ENCODE measurements at regions not wholly inside any gene's neighbourhood (a gene's known extent, or its start where the extent isn't known, plus 50 kb on each side); places are given as distances from the start of the nearest gene placed in this dataset.

- no peaks in the 10 kb centered on the region for H3K79me2 ChIP-seq (ENCODE audit: insufficient read depth)
- TF ChIP-seq SIN3A (IDR thresholded peaks at IDR 0.05; ENCODE audit: borderline replicate concordance, low read depth, low read length) (no peak), RAD21 (IDR thresholded peaks at IDR 0.05; ENCODE audit: low read length) (no peak), TEAD4 (IDR thresholded peaks at IDR 0.05; ENCODE audit: borderline replicate concordance, insufficient read depth) (no peak), EZH2phosphoT487 (IDR thresholded peaks at IDR 0.05; ENCODE audit: borderline replicate concordance, low read depth) (no peak), EP300 (IDR thresholded peaks at IDR 0.05; ENCODE audit: borderline replicate concordance in 1 of 2, low read depth in 1 of 2, low read length in 1 of 2) (no peak), RFX5 (IDR thresholded peaks at IDR 0.05; ENCODE audit: low read length) (no peak), FOXJ3 (CRISPR knock-in tag; IDR thresholded peaks at IDR 0.05) (no peak), POLR2AphosphoS5 (IDR thresholded peaks at IDR 0.05; ENCODE audit: low read depth, low read length) (no peak)
- H3K27me3 ChIP-seq (ENCODE audit: insufficient read depth): no peaks in the 10 kb centered on the region; the same call in 1 of the 2 replicates
- POLR2A ChIA-PET: no interaction called here
- H4K20me1 ChIP-seq (ENCODE audit: insufficient read depth): no peaks in the 10 kb centered on the region
- H3F3A ChIP-seq (replicated peaks; ENCODE audit: insufficient read depth): no peaks in the 10 kb centered on the region
- no peak overlapping the region for H3K9ac ChIP-seq
- no peak overlapping the region for H3K4me3 ChIP-seq (ENCODE audit: low read depth in 2 of 2, low read length in 1 of 2)
- H3K4me2 ChIP-seq: no peak overlapping the region
- H3K4me1 ChIP-seq (ENCODE audit: control insufficient read depth in 1 of 2, insufficient read depth in 2 of 2, low read depth in 1 of 2, low read length in 1 of 2): peaks cover 0 to 29% of the 10 kb centered on the region in 2 experiments; a peak in 2 of 4 replicates
- H3K36me3 ChIP-seq (replicated peaks in 1 of 2; ENCODE audit: control insufficient read depth in 1 of 2, insufficient read depth in 2 of 2, low read length in 1 of 2): no peaks in the 10 kb centered on the region
- no peak overlapping the region for H3K27ac ChIP-seq (ENCODE audit: low read depth in 2 of 2, low read length in 1 of 2)
- 9% methylated on average over 1 of the region's 1 CpG for WGBS (ENCODE audit: low lambda C conversion rate)
- H3K9me2 ChIP-seq: no peaks in the 10 kb centered on the region
- CTCF ChIA-PET: interaction anchor here (1.8 kb wide), 1 partner anchor 208 kb away, joined by 7 read pairs; no protein-coding TSS in a partner anchor
- H3K9me3 ChIP-seq: no peaks in the 10 kb centered on the region
- no peak for DNase-seq
- H2AFZ ChIP-seq (ENCODE audit: low read depth): no peak overlapping the region
These were observed 75.4 kb upstream of the KCNG1 start for GRCh38 chr20:51098284-51098810.

GRCh38 chr20:51097351-51098120 lies 74.6 kb upstream of the KCNG1 start:
- WGBS (ENCODE audit: low lambda C conversion rate): 42% methylated on average over 6 of the region's 8 CpGs
- ChIA-PET POLR2A (no interaction called here), CTCF (interaction anchor here (0.6 to 0.8 kb wide), 2 partner anchors 35 to 209 kb away, joined by 3 read pairs; no protein-coding TSS in a partner anchor)
- no peaks in the 10 kb centered on the region for H3K79me2 ChIP-seq (ENCODE audit: insufficient read depth)
- H3K9me3 ChIP-seq: no peaks in the 10 kb centered on the region
- H3K27ac ChIP-seq (ENCODE audit: low read depth in 2 of 2, low read length in 1 of 2): no peak overlapping the region
- no peak overlapping the region for H3K4me2 ChIP-seq
- H2AFZ ChIP-seq (ENCODE audit: low read depth): no peak overlapping the region
- no peaks in the 10 kb centered on the region for H4K20me1 ChIP-seq (ENCODE audit: insufficient read depth)
- H3K9me2 ChIP-seq: no peaks in the 10 kb centered on the region
- no peaks in the 10 kb centered on the region; the same call in 1 of the 2 replicates for H3K27me3 ChIP-seq (ENCODE audit: insufficient read depth)
- H3K9ac ChIP-seq: no peak overlapping the region
- peaks cover 0 to 29% of the 10 kb centered on the region in 2 experiments; a peak in 2 of 4 replicates for H3K4me1 ChIP-seq (ENCODE audit: control insufficient read depth in 1 of 2, insufficient read depth in 2 of 2, low read depth in 1 of 2, low read length in 1 of 2)
- no peaks in the 10 kb centered on the region for H3F3A ChIP-seq (replicated peaks; ENCODE audit: insufficient read depth)
- H3K36me3 ChIP-seq (replicated peaks in 1 of 2; ENCODE audit: control insufficient read depth in 1 of 2, insufficient read depth in 2 of 2, low read length in 1 of 2): no peaks in the 10 kb centered on the region
- H3K4me3 ChIP-seq (ENCODE audit: low read depth in 2 of 2, low read length in 1 of 2): no peak overlapping the region
- DNase-seq: no peak
- no peak for TF ChIP-seq MXI1 (IDR thresholded peaks at IDR 0.05; ENCODE audit: low read depth, low read length)
- no peak for TF ChIP-seq TCF12 (IDR thresholded peaks at IDR 0.05)
- TF ChIP-seq TAF1 (IDR thresholded peaks at IDR 0.05; ENCODE audit: borderline replicate concordance, low read depth, low read length): no peak
- TF ChIP-seq REST (IDR thresholded peaks at IDR 0.05; ENCODE audit: low read depth, low read length): no peak
- no peak for TF ChIP-seq SMC3 (IDR thresholded peaks at IDR 0.05; ENCODE audit: low read depth, low read length)
- TF ChIP-seq, protein P1, sequence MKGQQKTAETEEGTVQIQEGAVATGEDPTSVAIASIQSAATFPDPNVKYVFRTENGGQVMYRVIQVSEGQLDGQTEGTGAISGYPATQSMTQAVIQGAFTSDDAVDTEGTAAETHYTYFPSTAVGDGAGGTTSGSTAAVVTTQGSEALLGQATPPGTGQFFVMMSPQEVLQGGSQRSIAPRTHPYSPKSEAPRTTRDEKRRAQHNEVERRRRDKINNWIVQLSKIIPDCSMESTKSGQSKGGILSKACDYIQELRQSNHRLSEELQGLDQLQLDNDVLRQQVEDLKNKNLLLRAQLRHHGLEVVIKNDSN (IDR thresholded peaks at IDR 0.05; ENCODE audit: borderline replicate concordance, low read depth): no peak
- no peak for TF ChIP-seq SIN3A (IDR thresholded peaks at IDR 0.05; ENCODE audit: borderline replicate concordance, low read depth, low read length)
- TF ChIP-seq RCOR1 (IDR thresholded peaks at IDR 0.05; ENCODE audit: low read length): no peak
- no peak for TF ChIP-seq NFIC (IDR thresholded peaks at IDR 0.05; ENCODE audit: borderline replicate concordance)
- no peak for TF ChIP-seq EZH2phosphoT487 (IDR thresholded peaks at IDR 0.05; ENCODE audit: borderline replicate concordance, low read depth)
- TF ChIP-seq ELF1 (IDR thresholded peaks at IDR 0.05): no peak
- TF ChIP-seq RFX5 (IDR thresholded peaks at IDR 0.05; ENCODE audit: low read length): no peak
- TF ChIP-seq, protein P2, sequence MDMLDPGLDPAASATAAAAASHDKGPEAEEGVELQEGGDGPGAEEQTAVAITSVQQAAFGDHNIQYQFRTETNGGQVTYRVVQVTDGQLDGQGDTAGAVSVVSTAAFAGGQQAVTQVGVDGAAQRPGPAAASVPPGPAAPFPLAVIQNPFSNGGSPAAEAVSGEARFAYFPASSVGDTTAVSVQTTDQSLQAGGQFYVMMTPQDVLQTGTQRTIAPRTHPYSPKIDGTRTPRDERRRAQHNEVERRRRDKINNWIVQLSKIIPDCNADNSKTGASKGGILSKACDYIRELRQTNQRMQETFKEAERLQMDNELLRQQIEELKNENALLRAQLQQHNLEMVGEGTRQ (IDR thresholded peaks at IDR 0.05; ENCODE audit: borderline replicate concordance, low read depth, low read length): no peak
- TF ChIP-seq, protein P3, sequence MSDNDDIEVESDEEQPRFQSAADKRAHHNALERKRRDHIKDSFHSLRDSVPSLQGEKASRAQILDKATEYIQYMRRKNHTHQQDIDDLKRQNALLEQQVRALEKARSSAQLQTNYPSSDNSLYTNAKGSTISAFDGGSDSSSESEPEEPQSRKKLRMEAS (IDR thresholded peaks at IDR 0.05; ENCODE audit: low read depth): no peak
- no peak for TF ChIP-seq FOXM1 (IDR thresholded peaks at IDR 0.05; ENCODE audit: low read depth)
- no peak for TF ChIP-seq YY1 (IDR thresholded peaks at IDR 0.05; ENCODE audit: low read depth)
- no peak for TF ChIP-seq MEF2A (IDR thresholded peaks at IDR 0.05; ENCODE audit: borderline replicate concordance, low read depth)

All from SK-N-SH (cell line).